GM18498 (cell line): ENCODE measurements at regions not wholly inside any gene's neighbourhood (a gene's known extent, or its start where the extent isn't known, plus 50 kb on each side); places are given as distances from the start of the nearest gene placed in this dataset.

ENCODE experiments used
- ATAC-seq: cut with Tn5 transposase; IDR thresholded peaks from one replicate; pipeline ENCODE4 v1.9.1; 2021; ENCODE audit warnings: mild to moderate bottlenecking, moderate library complexity; ENCODE audit not compliant: unreplicated experiment

- no peak for ATAC-seq
These were observed 599.9 kb downstream of the METTL15 start for GRCh38 chr11:28708075-28708474.

- ATAC-seq: no peak
These were observed 596.6 kb downstream of the METTL15 start for GRCh38 chr11:28704801-28705200.

GRCh38 chr11:28703371-28703770, 595.2 kb downstream of the METTL15 start:
- no peak for ATAC-seq

GRCh38 chr11:28702871-28703270, 594.7 kb downstream of the METTL15 start:
- ATAC-seq: no peak

- no peak for ATAC-seq
These were observed 594.2 kb downstream of the METTL15 start for GRCh38 chr11:28702450-28702790.

GRCh38 chr11:28701760-28702449, 593.7 kb downstream of the METTL15 start:
- no peak for ATAC-seq

GRCh38 chr11:28699701-28700100, 591.5 kb downstream of the METTL15 start:
- ATAC-seq: no peak

- ATAC-seq: peak; percentile 55
These were observed 590.0 kb downstream of the METTL15 start for GRCh38 chr11:28697920-28698827.

GRCh38 chr11:28696591-28696990, 588.4 kb downstream of the METTL15 start:
- no peak for ATAC-seq

GRCh38 chr11:28690746-28691145, 582.6 kb downstream of the METTL15 start:
- no peak for ATAC-seq

- ATAC-seq: no peak
These were observed 575.9 kb downstream of the METTL15 start for GRCh38 chr11:28684011-28684586.

GRCh38 chr11:28679795-28680468, 571.7 kb downstream of the METTL15 start:
- ATAC-seq: no peak

GRCh38 chr11:28677721-28678120, 569.5 kb downstream of the METTL15 start:
- no peak for ATAC-seq

GRCh38 chr11:28675183-28675582, 567.0 kb downstream of the METTL15 start:
- ATAC-seq: no peak

GRCh38 chr11:28674433-28675103, 566.4 kb downstream of the METTL15 start:
- ATAC-seq: no peak

GRCh38 chr11:28673691-28674432, 565.7 kb downstream of the METTL15 start:
- ATAC-seq: no peak

GRCh38 chr11:28671274-28671673, 563.1 kb downstream of the METTL15 start:
- ATAC-seq: no peak

GRCh38 chr11:28666632-28667031, 558.4 kb downstream of the METTL15 start:
- ATAC-seq: no peak

- ATAC-seq: no peak
These were observed 551.6 kb downstream of the METTL15 start for GRCh38 chr11:28659716-28660348.
